Neuronal stem cell (in vitro differentiated cells): ENCODE measurements at regions not wholly inside any gene's neighbourhood (a gene's known extent, or its start where the extent isn't known, plus 50 kb on each side); places are given as distances from the start of the nearest gene placed in this dataset.
A peak's percentile ranks its signal among the peaks of the same experiment; 100 is the strongest.

Experiments
- DNase-seq: peaks from one replicate; pipeline ENCODE4 v3.0.0-alpha.2; 2013; ENCODE audit warnings: low spot score
- H2AFZ ChIP-seq: one replicate; pipeline ENCODE4 v1.6.1; 2013; ENCODE audit warnings: mild to moderate bottlenecking, low read length, inconsistent platforms
- H2AK5ac ChIP-seq: 2 replicates; pipeline ENCODE4 v1.6.1; 2013; ENCODE audit warnings: low read depth, mild to moderate bottlenecking, inconsistent platforms, low read length, moderate library complexity, mixed read lengths
- H2BK120ac ChIP-seq: 2 replicates; pipeline ENCODE4 v1.6.1; 2013; ENCODE audit warnings: low read depth, mild to moderate bottlenecking, inconsistent platforms, low read length, moderate library complexity, mixed read lengths
- H2BK12ac ChIP-seq: one replicate; pipeline ENCODE4 v1.6.1; 2013; ENCODE audit warnings: low read length, inconsistent platforms
- H2BK15ac ChIP-seq: 2 replicates; pipeline ENCODE4 v1.6.1; 2013; ENCODE audit warnings: mild to moderate bottlenecking, low read length, inconsistent platforms, mixed read lengths
- H2BK5ac ChIP-seq: one replicate; pipeline ENCODE4 v1.6.1; 2013; ENCODE audit warnings: inconsistent platforms, mild to moderate bottlenecking, low read length, moderate library complexity
- H3K14ac ChIP-seq: one replicate; pipeline ENCODE4 v1.6.1; 2013; ENCODE audit warnings: low read length, inconsistent platforms
- H3K18ac ChIP-seq: 2 replicates; pipeline ENCODE4 v1.6.1; 2013; ENCODE audit warnings: low read length, inconsistent platforms
- H3K23ac ChIP-seq: 2 replicates; pipeline ENCODE4 v1.6.1; 2013; ENCODE audit warnings: low read depth, mild to moderate bottlenecking, mixed read lengths, low read length, inconsistent platforms; ENCODE audit not compliant: poor library complexity
- H3K27ac ChIP-seq: replicated peaks from 3 replicates; pipeline ENCODE4 v1.5.1; 2013; ENCODE audit warnings: low read length, inconsistent platforms
- H3K27me3 ChIP-seq, 3 experiments: 2 replicates each; pipeline ENCODE4 v1.6.1; 2013; ENCODE audit warnings: low read length in 3 of 3, mild to moderate bottlenecking in 2 of 3, inconsistent platforms in 1 of 3, low read depth in 1 of 3, mixed read lengths in 1 of 3, moderate library complexity in 1 of 3; ENCODE audit not compliant: control insufficient read depth in 3 of 3, insufficient read depth in 3 of 3
- H3K36me3 ChIP-seq, 2 donors: replicated peaks in 1 of 2; 2 replicates each; pipeline ENCODE4 v1.6.1; 2013; ENCODE audit warnings: low read length in 2 of 2; ENCODE audit not compliant: control insufficient read depth in 2 of 2, insufficient read depth in 2 of 2
- H3K4ac ChIP-seq: 2 replicates; pipeline ENCODE4 v1.6.1; 2013; ENCODE audit warnings: inconsistent platforms, mild to moderate bottlenecking, low read length, moderate library complexity
- H3K4me1 ChIP-seq, 2 donors: 1 replicate in 1 of 2; 2 replicates in 1 of 2; pipeline ENCODE4 v1.6.1; 2013; ENCODE audit warnings: low read length in 2 of 2, low read depth in 1 of 2; ENCODE audit not compliant: control insufficient read depth in 2 of 2, insufficient read depth in 1 of 2
- H3K4me2 ChIP-seq: one replicate; pipeline ENCODE4 v1.6.1; 2013; ENCODE audit warnings: mild to moderate bottlenecking, low read length, inconsistent platforms; ENCODE audit not compliant: insufficient read depth, poor library complexity, severe bottlenecking
- H3K4me3 ChIP-seq, 2 donors: 2 replicates each; pipeline ENCODE4 v1.5.1; 2013; ENCODE audit warnings: low read length in 2 of 2, mild to moderate bottlenecking in 2 of 2, inconsistent platforms in 1 of 2, moderate library complexity in 1 of 2
- H3K79me1 ChIP-seq: one replicate; pipeline ENCODE4 v1.6.1; 2013; ENCODE audit warnings: low read depth, mild to moderate bottlenecking, inconsistent platforms, low read length, moderate library complexity
- H3K9ac ChIP-seq: one replicate; pipeline ENCODE4 v1.6.1; 2013; ENCODE audit warnings: mild to moderate bottlenecking, low read depth, low read length, inconsistent platforms; ENCODE audit not compliant: poor library complexity
- H3K9me3 ChIP-seq, 2 donors: replicated peaks in 1 of 2; 2 replicates each; pipeline versions ENCODE3 to v1.6.1; 2013; ENCODE audit warnings: low read length in 2 of 2, mild to moderate bottlenecking in 2 of 2, inconsistent platforms in 1 of 2, low read depth in 1 of 2, mixed read lengths in 1 of 2, moderate library complexity in 1 of 2; ENCODE audit not compliant: control insufficient read depth in 2 of 2, insufficient read depth in 1 of 2
- H4K8ac ChIP-seq: one replicate; pipeline ENCODE4 v1.6.1; 2013; ENCODE audit warnings: low read depth, mild to moderate bottlenecking, inconsistent platforms, low read length, moderate library complexity
- H4K91ac ChIP-seq: one replicate; pipeline ENCODE4 v1.6.1; 2013; ENCODE audit warnings: low read length, low read depth, mild to moderate bottlenecking, inconsistent platforms; ENCODE audit not compliant: poor library complexity
- WGBS, 2 donors: extraction: QIAGEN DNeasy Blood & Tissue Kit; methylation state at CpG; one replicate each; pipeline ENCODE4 v1.1.7; 2013; ENCODE audit warnings: missing lambda C conversion rate in 2 of 2, mixed read lengths in 1 of 2; ENCODE audit not compliant: insufficient read length in 2 of 2, insufficient replicate concordance in 1 of 2; ENCODE audit errors: extremely low coverage in 2 of 2; 5-methylcytosine and 5-hydroxymethylcytosine counted together

- Histone ChIP-seq H3K9ac (no peak overlapping the region), H3K79me1 (no peaks in the 10 kb centered on the region), H3K36me3 (no peaks in the 10 kb centered on the region), H2AK5ac (no peak overlapping the region), H3K4me3 (no peak overlapping the region), H3K27me3 (no peaks in the 10 kb centered on the region), H2BK120ac (no peak overlapping the region), H2AFZ (peak overlapping the region; percentile 73), H3K9me3 (no peaks in the 10 kb centered on the region), H3K4ac (no peak overlapping the region), H2BK5ac (no peak overlapping the region), H3K18ac (no peak overlapping the region), H4K91ac (no peak overlapping the region), H4K8ac (no peak overlapping the region), H3K23ac (no peak overlapping the region), H2BK12ac (no peak overlapping the region), H2BK15ac (no peak overlapping the region), H3K27ac (no peak overlapping the region), H3K4me2 (no peak overlapping the region), H3K4me1 (peaks cover 0 to 4% of the 10 kb centered on the region in 2 donors), H3K14ac (no peak overlapping the region)
- DNase-seq = no peak
- WGBS, 2 donors = no CpG with 5 or more reads among the region's 7 CpGs
Observed at GRCh38 chr2:12277241-12278034, 439.3 kb upstream of the TRIB2 start.

GRCh38 chr2:12278217-12278750, 438.5 kb upstream of the TRIB2 start:
- Histone ChIP-seq H3K4me2 (no peak overlapping the region), H3K79me1 (no peaks in the 10 kb centered on the region), H3K23ac (no peak overlapping the region), H2BK120ac (no peak overlapping the region), H2AFZ (no peak overlapping the region), H3K18ac (no peak overlapping the region), H3K4me3 (no peak overlapping the region), H3K27ac (no peak overlapping the region), H3K4me1 (peaks cover 0 to 4% of the 10 kb centered on the region in 2 donors), H3K4ac (no peak overlapping the region), H3K27me3 (no peaks in the 10 kb centered on the region), H3K9ac (no peak overlapping the region), H2AK5ac (no peak overlapping the region), H3K36me3 (no peaks in the 10 kb centered on the region), H3K14ac (no peak overlapping the region), H3K9me3 (no peaks in the 10 kb centered on the region), H2BK12ac (no peak overlapping the region), H2BK5ac (no peak overlapping the region), H2BK15ac (no peak overlapping the region), H4K91ac (no peak overlapping the region), H4K8ac (no peak overlapping the region)
- no CpG with 5 or more reads among the region's 4 CpGs for WGBS, 2 donors
- no peak for DNase-seq

DNA sequence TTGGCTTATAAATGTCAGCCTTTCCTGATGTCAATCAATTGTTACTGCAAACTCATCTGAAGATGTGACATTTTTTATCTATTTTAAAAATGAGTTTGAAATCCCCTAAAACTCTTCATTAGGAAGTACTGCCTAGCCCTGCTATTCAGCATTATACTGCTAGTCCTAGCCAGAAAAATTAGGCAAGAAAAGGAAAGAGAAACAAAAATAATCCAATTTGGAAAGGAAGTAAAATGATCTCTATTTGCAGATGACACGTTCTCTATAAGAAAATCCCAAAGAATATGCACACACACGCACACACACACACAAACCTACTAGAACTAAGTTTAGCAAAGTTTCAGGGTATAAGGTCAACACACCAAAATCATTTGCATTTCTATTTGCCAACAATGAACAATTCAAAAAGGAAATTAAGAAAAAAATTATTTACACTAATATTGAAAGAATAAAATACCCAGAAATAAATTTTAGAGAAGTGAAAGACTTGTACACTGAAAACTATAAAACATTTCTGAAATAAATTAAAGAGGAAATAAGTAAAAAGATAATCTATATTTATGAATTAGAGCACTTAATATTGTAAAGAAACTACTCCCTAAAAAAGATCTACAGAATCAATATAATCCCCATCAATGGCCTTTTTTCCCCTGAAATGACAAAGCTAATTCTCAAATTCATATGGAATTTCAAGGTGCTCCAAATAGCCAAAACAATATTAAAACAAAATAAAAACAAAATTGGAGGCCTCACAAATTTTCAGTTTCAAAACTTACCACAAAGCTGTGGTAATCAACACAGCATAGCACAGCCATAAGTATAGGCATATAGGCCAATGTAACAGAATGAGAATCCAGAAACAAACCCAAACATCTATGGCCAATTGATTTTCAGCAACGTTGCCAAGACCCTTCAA, 433.7 kb upstream of the TRIB2 start:
- no peaks in the 10 kb centered on the region for H3K4me1 ChIP-seq
- no peak overlapping the region for H2AFZ ChIP-seq
- no peak overlapping the region for H3K4ac ChIP-seq
- H3K9me3 ChIP-seq = peaks cover 0 to 3% of the 10 kb centered on the region in 2 donors
- no peak overlapping the region for H2BK5ac ChIP-seq
- no peak overlapping the region for H3K4me3 ChIP-seq
- H3K27ac ChIP-seq = no peak overlapping the region
- H3K23ac ChIP-seq = no peak overlapping the region
- H3K4me2 ChIP-seq = no peak overlapping the region
- no peak overlapping the region for H2AK5ac ChIP-seq
- no peak overlapping the region for H2BK15ac ChIP-seq
- no peak overlapping the region for H3K14ac ChIP-seq
- no peak overlapping the region for H2BK12ac ChIP-seq
- H4K8ac ChIP-seq = no peak overlapping the region
- no peak overlapping the region for H2BK120ac ChIP-seq
- no peak overlapping the region for H3K9ac ChIP-seq
- no peaks in the 10 kb centered on the region for H3K36me3 ChIP-seq
- no peaks in the 10 kb centered on the region for H3K79me1 ChIP-seq
- no peak overlapping the region for H3K18ac ChIP-seq
- H3K27me3 ChIP-seq = no peaks in the 10 kb centered on the region
- no peak for DNase-seq
- WGBS, 2 donors = no CpG with 5 or more reads among the region's 3 CpGs
- no peak overlapping the region for H4K91ac ChIP-seq

DNA sequence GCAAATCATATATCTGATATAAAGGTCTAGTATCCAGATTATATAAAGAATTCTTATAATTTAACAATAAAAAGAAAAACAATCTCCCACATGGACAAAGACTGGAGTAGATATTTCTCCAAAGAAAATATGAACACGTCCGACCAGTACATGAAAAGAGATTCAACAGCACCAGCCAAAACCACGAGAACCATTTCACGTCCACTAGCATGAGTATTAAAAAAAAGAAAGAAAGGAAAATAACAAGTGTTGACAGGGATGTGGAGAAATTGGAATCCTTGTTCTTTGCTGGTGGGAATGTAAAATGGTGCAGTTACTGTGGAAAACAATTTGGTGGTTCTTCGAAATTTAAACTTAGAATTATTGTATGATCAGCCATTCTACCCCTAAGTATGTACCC, 432.7 kb upstream of the TRIB2 start:
- H2BK120ac ChIP-seq = no peak overlapping the region
- no peak overlapping the region for H3K27ac ChIP-seq
- peaks cover 0 to 3% of the 10 kb centered on the region in 2 donors for H3K9me3 ChIP-seq
- no peak for DNase-seq
- H3K18ac ChIP-seq = no peak overlapping the region
- no peak overlapping the region for H3K4ac ChIP-seq
- H2BK5ac ChIP-seq = no peak overlapping the region
- H3K36me3 ChIP-seq = no peaks in the 10 kb centered on the region
- no peak overlapping the region for H2BK15ac ChIP-seq
- no peak overlapping the region for H3K23ac ChIP-seq
- no peaks in the 10 kb centered on the region for H3K4me1 ChIP-seq
- no peak overlapping the region for H2AK5ac ChIP-seq
- no peak overlapping the region for H3K14ac ChIP-seq
- no peak overlapping the region for H2AFZ ChIP-seq
- WGBS, 2 donors = no CpG with 5 or more reads among the region's 5 CpGs
- H3K79me1 ChIP-seq = no peaks in the 10 kb centered on the region
- H2BK12ac ChIP-seq = no peak overlapping the region
- no peak overlapping the region for H4K8ac ChIP-seq
- no peaks in the 10 kb centered on the region for H3K27me3 ChIP-seq
- no peak overlapping the region for H4K91ac ChIP-seq
- H3K4me3 ChIP-seq = no peak overlapping the region
- no peak overlapping the region for H3K4me2 ChIP-seq
- H3K9ac ChIP-seq = no peak overlapping the region
